ENCODE measurements at regions not wholly inside any gene's neighbourhood (a gene's known extent, or its start where the extent isn't known, plus 50 kb on each side); places are given as distances from the start of the nearest gene placed in this dataset.

DNA sequence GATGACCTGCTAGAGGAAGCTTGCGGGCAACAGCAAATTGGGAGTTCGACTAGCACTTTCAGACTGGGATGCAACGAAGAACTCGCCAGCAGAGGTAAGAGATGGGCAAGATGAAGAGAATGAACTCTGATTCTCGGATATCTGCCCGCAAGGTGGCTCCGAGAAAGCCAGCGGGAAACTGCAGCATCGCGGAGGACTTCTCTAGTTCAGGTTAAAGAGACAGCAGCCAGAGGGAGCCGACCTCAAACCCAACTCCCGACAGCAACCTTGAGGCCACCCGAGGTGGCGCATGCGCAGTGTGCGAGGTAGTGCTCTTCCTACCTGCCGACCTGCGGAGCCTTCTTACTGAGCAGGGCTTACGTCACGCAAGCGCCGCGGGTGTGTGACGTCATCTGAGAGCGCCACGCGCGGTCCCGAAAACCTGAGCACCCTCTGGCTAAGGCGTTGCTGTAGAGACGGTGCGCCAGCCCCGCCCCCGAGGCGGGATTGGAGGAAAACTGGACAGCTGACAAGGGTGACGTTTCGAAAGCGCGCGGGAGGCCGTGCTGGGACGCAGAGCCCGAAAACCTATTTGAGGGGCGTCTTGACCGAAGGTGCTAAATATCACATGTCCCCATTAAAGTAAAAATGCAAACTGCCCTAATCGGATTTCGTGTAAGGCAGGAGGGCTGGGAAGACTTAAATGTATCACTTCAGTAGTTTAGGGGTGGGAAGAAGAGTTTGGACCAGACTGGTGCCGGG is 110.5 kb upstream of the SLC25A33 start (continued):
- TF ChIP-seq, protein P1, sequence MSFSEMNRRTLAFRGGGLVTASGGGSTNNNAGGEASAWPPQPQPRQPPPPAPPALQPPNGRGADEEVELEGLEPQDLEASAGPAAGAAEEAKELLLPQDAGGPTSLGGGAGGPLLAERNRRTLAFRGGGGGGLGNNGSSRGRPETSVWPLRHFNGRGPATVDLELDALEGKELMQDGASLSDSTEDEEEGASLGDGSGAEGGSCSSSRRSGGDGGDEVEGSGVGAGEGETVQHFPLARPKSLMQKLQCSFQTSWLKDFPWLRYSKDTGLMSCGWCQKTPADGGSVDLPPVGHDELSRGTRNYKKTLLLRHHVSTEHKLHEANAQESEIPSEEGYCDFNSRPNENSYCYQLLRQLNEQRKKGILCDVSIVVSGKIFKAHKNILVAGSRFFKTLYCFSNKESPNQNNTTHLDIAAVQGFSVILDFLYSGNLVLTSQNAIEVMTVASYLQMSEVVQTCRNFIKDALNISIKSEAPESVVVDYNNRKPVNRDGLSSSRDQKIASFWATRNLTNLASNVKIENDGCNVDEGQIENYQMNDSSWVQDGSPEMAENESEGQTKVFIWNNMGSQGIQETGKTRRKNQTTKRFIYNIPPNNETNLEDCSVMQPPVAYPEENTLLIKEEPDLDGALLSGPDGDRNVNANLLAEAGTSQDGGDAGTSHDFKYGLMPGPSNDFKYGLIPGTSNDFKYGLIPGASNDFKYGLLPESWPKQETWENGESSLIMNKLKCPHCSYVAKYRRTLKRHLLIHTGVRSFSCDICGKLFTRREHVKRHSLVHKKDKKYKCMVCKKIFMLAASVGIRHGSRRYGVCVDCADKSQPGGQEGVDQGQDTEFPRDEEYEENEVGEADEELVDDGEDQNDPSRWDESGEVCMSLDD (CRISPR knock-in tag; IDR thresholded peaks at IDR 0.05; ENCODE audit: borderline replicate concordance), result no peak
- peak; percentile 57 for TF ChIP-seq PHF8 (CRISPR knock-in tag; IDR thresholded peaks at IDR 0.05)
- TF ChIP-seq, protein P2, sequence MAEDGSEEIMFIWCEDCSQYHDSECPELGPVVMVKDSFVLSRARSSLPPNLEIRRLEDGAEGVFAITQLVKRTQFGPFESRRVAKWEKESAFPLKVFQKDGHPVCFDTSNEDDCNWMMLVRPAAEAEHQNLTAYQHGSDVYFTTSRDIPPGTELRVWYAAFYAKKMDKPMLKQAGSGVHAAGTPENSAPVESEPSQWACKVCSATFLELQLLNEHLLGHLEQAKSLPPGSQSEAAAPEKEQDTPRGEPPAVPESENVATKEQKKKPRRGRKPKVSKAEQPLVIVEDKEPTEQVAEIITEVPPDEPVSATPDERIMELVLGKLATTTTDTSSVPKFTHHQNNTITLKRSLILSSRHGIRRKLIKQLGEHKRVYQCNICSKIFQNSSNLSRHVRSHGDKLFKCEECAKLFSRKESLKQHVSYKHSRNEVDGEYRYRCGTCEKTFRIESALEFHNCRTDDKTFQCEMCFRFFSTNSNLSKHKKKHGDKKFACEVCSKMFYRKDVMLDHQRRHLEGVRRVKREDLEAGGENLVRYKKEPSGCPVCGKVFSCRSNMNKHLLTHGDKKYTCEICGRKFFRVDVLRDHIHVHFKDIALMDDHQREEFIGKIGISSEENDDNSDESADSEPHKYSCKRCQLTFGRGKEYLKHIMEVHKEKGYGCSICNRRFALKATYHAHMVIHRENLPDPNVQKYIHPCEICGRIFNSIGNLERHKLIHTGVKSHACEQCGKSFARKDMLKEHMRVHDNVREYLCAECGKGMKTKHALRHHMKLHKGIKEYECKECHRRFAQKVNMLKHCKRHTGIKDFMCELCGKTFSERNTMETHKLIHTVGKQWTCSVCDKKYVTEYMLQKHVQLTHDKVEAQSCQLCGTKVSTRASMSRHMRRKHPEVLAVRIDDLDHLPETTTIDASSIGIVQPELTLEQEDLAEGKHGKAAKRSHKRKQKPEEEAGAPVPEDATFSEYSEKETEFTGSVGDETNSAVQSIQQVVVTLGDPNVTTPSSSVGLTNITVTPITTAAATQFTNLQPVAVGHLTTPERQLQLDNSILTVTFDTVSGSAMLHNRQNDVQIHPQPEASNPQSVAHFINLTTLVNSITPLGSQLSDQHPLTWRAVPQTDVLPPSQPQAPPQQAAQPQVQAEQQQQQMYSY (CRISPR knock-in tag; IDR thresholded peaks at IDR 0.05), result no peak
- TF ChIP-seq JUND (CRISPR knock-in tag; IDR thresholded peaks at IDR 0.05), result no peak
- no peak for TF ChIP-seq ZNF282 (IDR thresholded peaks at IDR 0.05; ENCODE audit: partially characterized antibody)
- TF ChIP-seq ZNF451 (CRISPR knock-in tag; IDR thresholded peaks at IDR 0.05), result 0 out of 2 replicates have a peak, but pooled peaks have one; percentile 7
- TF ChIP-seq SRSF4 (IDR thresholded peaks at IDR 0.05; ENCODE audit: low read depth, low read length, poor library complexity, severe bottlenecking), result no peak
- TF ChIP-seq ZSCAN31 (CRISPR knock-in tag; IDR thresholded peaks at IDR 0.05; ENCODE audit: low read depth), result no peak; the same call in 1 of the 2 replicates
- 0 out of 2 replicates have a peak, but pooled peaks have one; percentile 49 for TF ChIP-seq NFATC3 (CRISPR knock-in tag; IDR thresholded peaks at IDR 0.05)
- TF ChIP-seq, protein P3, sequence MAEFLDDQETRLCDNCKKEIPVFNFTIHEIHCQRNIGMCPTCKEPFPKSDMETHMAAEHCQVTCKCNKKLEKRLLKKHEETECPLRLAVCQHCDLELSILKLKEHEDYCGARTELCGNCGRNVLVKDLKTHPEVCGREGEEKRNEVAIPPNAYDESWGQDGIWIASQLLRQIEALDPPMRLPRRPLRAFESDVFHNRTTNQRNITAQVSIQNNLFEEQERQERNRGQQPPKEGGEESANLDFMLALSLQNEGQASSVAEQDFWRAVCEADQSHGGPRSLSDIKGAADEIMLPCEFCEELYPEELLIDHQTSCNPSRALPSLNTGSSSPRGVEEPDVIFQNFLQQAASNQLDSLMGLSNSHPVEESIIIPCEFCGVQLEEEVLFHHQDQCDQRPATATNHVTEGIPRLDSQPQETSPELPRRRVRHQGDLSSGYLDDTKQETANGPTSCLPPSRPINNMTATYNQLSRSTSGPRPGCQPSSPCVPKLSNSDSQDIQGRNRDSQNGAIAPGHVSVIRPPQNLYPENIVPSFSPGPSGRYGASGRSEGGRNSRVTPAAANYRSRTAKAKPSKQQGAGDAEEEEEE (CRISPR knock-in tag; IDR thresholded peaks at IDR 0.05; ENCODE audit: borderline replicate concordance), result no peak
- no peak for TF ChIP-seq ZNF703 (CRISPR knock-in tag; IDR thresholded peaks at IDR 0.05; ENCODE audit: borderline replicate concordance)
- TF ChIP-seq, protein P4, sequence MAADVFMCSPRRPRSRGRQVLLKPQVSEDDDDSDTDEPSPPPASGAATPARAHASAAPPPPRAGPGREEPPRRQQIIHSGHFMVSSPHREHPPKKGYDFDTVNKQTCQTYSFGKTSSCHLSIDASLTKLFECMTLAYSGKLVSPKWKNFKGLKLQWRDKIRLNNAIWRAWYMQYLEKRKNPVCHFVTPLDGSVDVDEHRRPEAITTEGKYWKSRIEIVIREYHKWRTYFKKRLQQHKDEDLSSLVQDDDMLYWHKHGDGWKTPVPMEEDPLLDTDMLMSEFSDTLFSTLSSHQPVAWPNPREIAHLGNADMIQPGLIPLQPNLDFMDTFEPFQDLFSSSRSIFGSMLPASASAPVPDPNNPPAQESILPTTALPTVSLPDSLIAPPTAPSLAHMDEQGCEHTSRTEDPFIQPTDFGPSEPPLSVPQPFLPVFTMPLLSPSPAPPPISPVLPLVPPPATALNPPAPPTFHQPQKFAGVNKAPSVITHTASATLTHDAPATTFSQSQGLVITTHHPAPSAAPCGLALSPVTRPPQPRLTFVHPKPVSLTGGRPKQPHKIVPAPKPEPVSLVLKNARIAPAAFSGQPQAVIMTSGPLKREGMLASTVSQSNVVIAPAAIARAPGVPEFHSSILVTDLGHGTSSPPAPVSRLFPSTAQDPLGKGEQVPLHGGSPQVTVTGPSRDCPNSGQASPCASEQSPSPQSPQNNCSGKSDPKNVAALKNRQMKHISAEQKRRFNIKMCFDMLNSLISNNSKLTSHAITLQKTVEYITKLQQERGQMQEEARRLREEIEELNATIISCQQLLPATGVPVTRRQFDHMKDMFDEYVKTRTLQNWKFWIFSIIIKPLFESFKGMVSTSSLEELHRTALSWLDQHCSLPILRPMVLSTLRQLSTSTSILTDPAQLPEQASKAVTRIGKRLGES (CRISPR knock-in tag; IDR thresholded peaks at IDR 0.05; ENCODE audit: borderline replicate concordance), result no peak
- peak; percentile 91; the same call in 1 of the 2 replicates for TF ChIP-seq BORCS8-MEF2B (CRISPR knock-in tag; IDR thresholded peaks at IDR 0.05)
- peak; percentile 59; the same call in 1 of the 2 replicates for TF ChIP-seq ZNF264 (CRISPR knock-in tag; IDR thresholded peaks at IDR 0.05)
- TF ChIP-seq, protein P5, sequence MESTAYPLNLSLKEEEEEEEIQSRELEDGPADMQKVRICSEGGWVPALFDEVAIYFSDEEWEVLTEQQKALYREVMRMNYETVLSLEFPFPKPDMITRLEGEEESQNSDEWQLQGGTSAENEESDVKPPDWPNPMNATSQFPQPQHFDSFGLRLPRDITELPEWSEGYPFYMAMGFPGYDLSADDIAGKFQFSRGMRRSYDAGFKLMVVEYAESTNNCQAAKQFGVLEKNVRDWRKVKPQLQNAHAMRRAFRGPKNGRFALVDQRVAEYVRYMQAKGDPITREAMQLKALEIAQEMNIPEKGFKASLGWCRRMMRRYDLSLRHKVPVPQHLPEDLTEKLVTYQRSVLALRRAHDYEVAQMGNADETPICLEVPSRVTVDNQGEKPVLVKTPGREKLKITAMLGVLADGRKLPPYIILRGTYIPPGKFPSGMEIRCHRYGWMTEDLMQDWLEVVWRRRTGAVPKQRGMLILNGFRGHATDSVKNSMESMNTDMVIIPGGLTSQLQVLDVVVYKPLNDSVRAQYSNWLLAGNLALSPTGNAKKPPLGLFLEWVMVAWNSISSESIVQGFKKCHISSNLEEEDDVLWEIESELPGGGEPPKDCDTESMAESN (CRISPR knock-in tag; conservative IDR thresholded peaks at IDR 0.05), result no peak
